Vagina (tissue), 2 donors: ENCODE measurements at regions not wholly inside any gene's neighbourhood (a gene's known extent, or its start where the extent isn't known, plus 50 kb on each side); places are given as distances from the start of the nearest gene placed in this dataset.

Experiments used
- DNase-seq, 2 donors: peaks; one replicate each; pipeline ENCODE4 v3.0.0-alpha.2; 2017; ENCODE audit errors: extremely low spot score in 2 of 2
- H3K27ac ChIP-seq: fragments of 200-600 bp; sonication (generic); one replicate; pipeline ENCODE4 v1.5.1; 2019
- H3K27me3 ChIP-seq: fragments of 200-600 bp; sonication (generic); one replicate; pipeline ENCODE4 v1.5.1; 2019
- H3K36me3 ChIP-seq, 2 donors: fragments of 200-600 bp; sonication (generic); one replicate each; pipeline ENCODE4 v1.5.1; 2017 to 2019
- H3K4me1 ChIP-seq: fragments of 200-600 bp; sonication (generic); one replicate; pipeline ENCODE4 v1.5.1; 2019
- H3K4me3 ChIP-seq, 2 donors: fragments of 200-600 bp; sonication (generic); 1 replicate in 1 of 2; 2 replicates in 1 of 2; pipeline ENCODE4 v1.5.1; 2016 to 2019
- H3K9me3 ChIP-seq: fragments of 200-600 bp; sonication (generic); one replicate; pipeline ENCODE4 v1.5.1; 2019
- CTCF ChIP-seq, 3 experiments: fragments of 450-650 bp in 2 of 3; fragments of 200-600 bp in 1 of 3; sonication (generic) in 1 of 3; IDR thresholded peaks; one replicate each; pipeline ENCODE4 v1.5.1; 2017 to 2019; ENCODE audit warnings: antibody characterized with exemption in 3 of 3, mild to moderate bottlenecking in 2 of 3, moderate library complexity in 2 of 3
- POLR2A ChIP-seq, 2 donors: fragments of 450-650 bp; IDR thresholded peaks; one replicate each; pipeline ENCODE4 v1.6.1; 2017; ENCODE audit warnings: antibody characterized with exemption in 2 of 2, mild to moderate bottlenecking in 2 of 2, moderate library complexity in 2 of 2
- POLR2AphosphoS5 ChIP-seq, 2 donors: sonication (generic); formaldehyde crosslinking; IDR thresholded peaks; one replicate each; pipeline ENCODE4 v1.9.0; 2017; ENCODE audit warnings: antibody characterized with exemption in 2 of 2, mild to moderate bottlenecking in 2 of 2, low read depth in 1 of 2; ENCODE audit not compliant: insufficient read depth in 1 of 2
- intact Hi-C: fragments of 100-400 bp; cut with DNase I; formaldehyde crosslinking; loops from one replicate; pipeline ENCODE4 v1.15.1; 2023

GRCh38 chr5:107121793-107122519 is 548.8 kb downstream of the EFNA5 start:
- intact Hi-C loops: no loop called here
- Histone ChIP-seq H3K36me3 (no peaks in the 10 kb centered on the region), H3K27ac (no peak overlapping the region), H3K27me3 (no peaks in the 10 kb centered on the region), H3K9me3 (no peaks in the 10 kb centered on the region), H3K4me1 (no peaks in the 10 kb centered on the region), H3K4me3 (no peak overlapping the region)
- TF ChIP-seq POLR2AphosphoS5 (IDR thresholded peaks at IDR 0.05; ENCODE audit: insufficient read depth in 1 of 2, low read depth in 1 of 2) (no peak), POLR2A (IDR thresholded peaks at IDR 0.05) (no peak), CTCF (IDR thresholded peaks at IDR 0.05) (no peak)
- no peak for DNase-seq

DNA sequence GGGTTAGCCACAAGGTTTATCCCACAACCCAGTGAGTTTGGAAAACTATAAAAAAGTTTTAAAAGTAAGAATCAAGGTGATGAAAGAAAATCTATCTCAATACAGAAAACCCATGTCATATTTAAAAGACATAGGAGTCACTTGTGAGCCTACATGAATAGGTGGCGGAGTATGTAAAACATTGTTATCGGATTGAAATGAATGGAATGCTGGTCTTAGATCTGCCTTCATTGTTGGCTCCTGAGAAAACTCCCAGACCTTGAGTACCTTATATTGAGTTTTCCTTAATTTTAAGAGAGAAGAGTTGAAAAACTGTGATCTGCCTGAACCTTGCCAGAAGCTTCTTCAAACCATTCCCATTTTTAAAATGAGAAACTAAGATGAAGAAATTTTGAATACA is 551.1 kb downstream of the EFNA5 start:
- no peak for DNase-seq
- Histone ChIP-seq H3K27me3 (no peaks in the 10 kb centered on the region), H3K9me3 (no peaks in the 10 kb centered on the region), H3K27ac (no peak overlapping the region), H3K4me1 (no peaks in the 10 kb centered on the region), H3K4me3 (no peak overlapping the region), H3K36me3 (no peaks in the 10 kb centered on the region)
- intact Hi-C loops: no loop called here
- TF ChIP-seq POLR2A (IDR thresholded peaks at IDR 0.05): no peak
- TF ChIP-seq CTCF (IDR thresholded peaks at IDR 0.05): no peak
- TF ChIP-seq POLR2AphosphoS5 (IDR thresholded peaks at IDR 0.05; ENCODE audit: insufficient read depth in 1 of 2, low read depth in 1 of 2): no peak

DNA sequence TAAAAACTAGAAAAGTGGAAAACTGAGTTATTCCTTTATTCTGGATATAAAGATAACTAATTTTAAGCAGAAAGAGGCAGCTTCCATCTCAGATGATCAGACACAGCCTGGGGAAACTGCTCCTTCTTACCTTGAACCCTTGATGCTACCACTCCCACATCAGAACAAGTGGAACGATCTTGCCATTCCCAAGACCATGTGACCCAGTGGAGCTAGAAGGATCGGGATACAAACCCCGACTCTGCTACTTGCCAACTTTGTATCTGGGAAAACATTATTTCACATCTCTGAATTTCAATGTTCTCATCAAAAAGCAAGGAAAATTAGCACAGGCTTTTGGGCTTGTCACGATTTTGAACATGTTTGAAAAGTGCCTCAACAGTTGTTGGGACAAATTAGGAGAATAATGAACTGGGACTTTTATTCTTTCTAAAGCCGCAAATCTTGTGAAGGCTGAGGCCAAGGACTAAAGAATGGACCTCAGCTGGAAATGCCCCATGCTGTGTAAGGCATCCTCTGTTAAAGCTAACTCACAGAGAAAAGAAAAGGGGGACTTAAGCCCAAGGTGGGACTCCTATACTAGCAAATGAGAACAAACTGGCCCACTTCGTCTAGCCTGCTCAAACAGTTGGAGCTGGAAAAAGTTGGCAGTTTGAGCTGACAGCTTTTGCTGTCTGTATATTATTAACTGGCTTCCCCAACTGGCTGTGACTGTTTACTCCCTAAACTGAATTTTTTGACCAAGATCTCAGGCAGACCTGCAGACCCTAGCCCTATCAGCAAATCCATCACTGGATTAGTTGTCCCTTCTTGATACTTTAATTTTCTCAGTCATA is 552.3 kb downstream of the EFNA5 start:
- Histone ChIP-seq H3K4me3 (no peak overlapping the region), H3K36me3 (no peaks in the 10 kb centered on the region), H3K27ac (no peak overlapping the region), H3K4me1 (no peaks in the 10 kb centered on the region), H3K27me3 (no peaks in the 10 kb centered on the region), H3K9me3 (no peaks in the 10 kb centered on the region)
- intact Hi-C loops: no loop called here
- TF ChIP-seq POLR2AphosphoS5 (IDR thresholded peaks at IDR 0.05; ENCODE audit: insufficient read depth in 1 of 2, low read depth in 1 of 2) (no peak), CTCF (IDR thresholded peaks at IDR 0.05) (no peak), POLR2A (IDR thresholded peaks at IDR 0.05) (no peak)
- no peak for DNase-seq

DNA sequence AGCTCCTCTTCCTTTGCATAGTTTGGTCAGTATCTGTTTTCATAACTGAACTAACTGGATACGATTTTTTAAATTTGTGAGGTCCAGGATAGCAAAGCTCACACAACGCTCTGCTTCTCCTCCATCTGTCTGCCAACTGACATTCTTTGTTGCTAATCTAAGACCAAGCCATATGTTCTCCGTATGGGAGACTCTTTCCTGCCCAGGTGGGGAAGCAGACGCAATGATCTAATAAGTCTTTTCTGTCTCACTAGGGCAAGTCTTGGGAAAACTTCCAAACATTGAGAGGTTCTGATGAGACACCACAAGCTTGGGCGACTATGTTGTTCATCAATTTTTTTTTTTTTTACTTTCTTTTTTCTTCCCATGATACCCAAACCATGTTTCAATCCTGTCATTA is 558.5 kb downstream of the EFNA5 start:
- Histone ChIP-seq H3K27me3 (no peaks in the 10 kb centered on the region), H3K4me1 (no peaks in the 10 kb centered on the region), H3K9me3 (no peaks in the 10 kb centered on the region), H3K27ac (no peak overlapping the region), H3K36me3 (no peaks in the 10 kb centered on the region), H3K4me3 (no peak overlapping the region)
- TF ChIP-seq POLR2AphosphoS5 (IDR thresholded peaks at IDR 0.05; ENCODE audit: insufficient read depth in 1 of 2, low read depth in 1 of 2): no peak
- no peak for TF ChIP-seq POLR2A (IDR thresholded peaks at IDR 0.05)
- TF ChIP-seq CTCF (IDR thresholded peaks at IDR 0.05): no peak
- no peak for DNase-seq
- intact Hi-C loops: no loop called here
